ENCODE measurements at regions not wholly inside any gene's neighbourhood (a gene's known extent, or its start where the extent isn't known, plus 50 kb on each side); places are given as distances from the start of the nearest gene placed in this dataset.

GRCh38 chr5:2180456-2180855 is 297.7 kb upstream of the IRX4 start (continued):
- no peak for TF ChIP-seq PHF8 (conservative IDR thresholded peaks at IDR 0.05; ENCODE audit: low read depth, low read length)

Data from H1 (cell line).